Osteoblast (primary cell): ENCODE measurements at regions not wholly inside any gene's neighbourhood (a gene's known extent, or its start where the extent isn't known, plus 50 kb on each side); places are given as distances from the start of the nearest gene placed in this dataset.

ENCODE experiments used
- DNase-seq: peaks from one replicate; pipeline ENCODE4 v3.0.0; 2011; ENCODE audit warnings: low spot score, mixed read lengths; ENCODE audit not compliant: insufficient read length; ENCODE audit errors: missing footprints
- H2AFZ ChIP-seq: 2 replicates; pipeline ENCODE4 v1.6.0; 2011; ENCODE audit warnings: mild to moderate bottlenecking, low read length
- H3K27ac ChIP-seq: 2 replicates; pipeline ENCODE4 v1.5.1; 2011; ENCODE audit warnings: mild to moderate bottlenecking, low read depth, low read length, moderate library complexity
- H3K27me3 ChIP-seq: 2 replicates; pipeline ENCODE4 v1.6.0; 2012; ENCODE audit warnings: mild to moderate bottlenecking, control low read depth, inconsistent platforms, low read length, moderate library complexity; ENCODE audit not compliant: insufficient read depth
- H3K36me3 ChIP-seq: 2 replicates; pipeline ENCODE4 v1.5.1; 2011; ENCODE audit warnings: mild to moderate bottlenecking, low read length, control low read depth, moderate library complexity; ENCODE audit not compliant: insufficient read depth
- H3K4me1 ChIP-seq: 2 replicates; pipeline ENCODE4 v1.5.1; 2011; ENCODE audit warnings: mild to moderate bottlenecking, low read length, control low read depth, moderate library complexity; ENCODE audit not compliant: insufficient read depth
- H3K4me2 ChIP-seq: 2 replicates; pipeline ENCODE4 v1.6.0; 2011; ENCODE audit warnings: mild to moderate bottlenecking, low read length; ENCODE audit not compliant: insufficient read depth
- H3K4me3 ChIP-seq: fragments of 200-600 bp; sonication (generic); 3 replicates; pipeline ENCODE4 v1.5.1; 2012; ENCODE audit warnings: mild to moderate bottlenecking, low read length, inconsistent platforms; ENCODE audit not compliant: insufficient read depth
- H3K79me2 ChIP-seq: 2 replicates; pipeline ENCODE4 v1.6.0; 2012; ENCODE audit warnings: mild to moderate bottlenecking, low read length, control low read depth, inconsistent platforms; ENCODE audit not compliant: insufficient read depth
- H3K9me3 ChIP-seq: 2 replicates; pipeline ENCODE4 v1.5.1; 2011; ENCODE audit warnings: low read depth, low read length, control low read depth
- H4K20me1 ChIP-seq: 2 replicates; pipeline ENCODE4 v1.6.0; 2012; ENCODE audit warnings: mild to moderate bottlenecking, low read length, control low read depth; ENCODE audit not compliant: insufficient read depth
- CTCF ChIP-seq: IDR thresholded peaks from 2 replicates; pipeline ENCODE4 v1.5.1; 2011; ENCODE audit warnings: mild to moderate bottlenecking, low read depth, low read length, moderate library complexity; ENCODE audit errors: extremely low read depth

GRCh38 chr1:199151634-199152425, 513.0 kb downstream of the PTPRC start:
- no peak overlapping the region for H2AFZ ChIP-seq
- no peak overlapping the region for H3K4me3 ChIP-seq
- H3K36me3 ChIP-seq, result no peaks in the 10 kb centered on the region
- H4K20me1 ChIP-seq, result no peaks in the 10 kb centered on the region
- H3K27me3 ChIP-seq, result no peaks in the 10 kb centered on the region
- H3K9me3 ChIP-seq, result no peaks in the 10 kb centered on the region
- no peak for DNase-seq
- H3K27ac ChIP-seq, result no peak overlapping the region
- H3K4me1 ChIP-seq, result no peaks in the 10 kb centered on the region
- H3K4me2 ChIP-seq, result no peak overlapping the region
- H3K79me2 ChIP-seq, result no peaks in the 10 kb centered on the region
- TF ChIP-seq CTCF, result no peak

GRCh38 chr1:199152676-199153075, 513.8 kb downstream of the PTPRC start:
- no peak overlapping the region for H3K27ac ChIP-seq
- H3K9me3 ChIP-seq, result no peaks in the 10 kb centered on the region
- H3K27me3 ChIP-seq, result no peaks in the 10 kb centered on the region
- no peaks in the 10 kb centered on the region for H4K20me1 ChIP-seq
- DNase-seq, result no peak
- no peak overlapping the region for H3K4me3 ChIP-seq
- no peak overlapping the region for H2AFZ ChIP-seq
- no peaks in the 10 kb centered on the region for H3K4me1 ChIP-seq
- no peak for TF ChIP-seq CTCF
- H3K36me3 ChIP-seq, result no peaks in the 10 kb centered on the region
- H3K4me2 ChIP-seq, result no peak overlapping the region
- H3K79me2 ChIP-seq, result no peaks in the 10 kb centered on the region

- Histone ChIP-seq H3K27me3 (no peaks in the 10 kb centered on the region), H3K27ac (no peak overlapping the region), H3K9me3 (no peaks in the 10 kb centered on the region), H2AFZ (no peak overlapping the region), H3K4me2 (no peak overlapping the region), H3K4me1 (no peaks in the 10 kb centered on the region), H3K79me2 (no peaks in the 10 kb centered on the region), H3K36me3 (no peaks in the 10 kb centered on the region), H4K20me1 (no peaks in the 10 kb centered on the region), H3K4me3 (no peak overlapping the region)
- no peak for TF ChIP-seq CTCF
- no peak for DNase-seq
Observed at GRCh38 chr1:199155166-199156019, 516.6 kb downstream of the PTPRC start.

GRCh38 chr1:199157494-199157893, 518.7 kb downstream of the PTPRC start:
- Histone ChIP-seq H3K9me3 (no peaks in the 10 kb centered on the region), H2AFZ (no peak overlapping the region), H3K27me3 (no peaks in the 10 kb centered on the region), H3K79me2 (no peaks in the 10 kb centered on the region), H4K20me1 (no peaks in the 10 kb centered on the region), H3K36me3 (no peaks in the 10 kb centered on the region), H3K27ac (no peak overlapping the region), H3K4me2 (no peak overlapping the region), H3K4me1 (no peaks in the 10 kb centered on the region), H3K4me3 (no peak overlapping the region)
- DNase-seq, result no peak
- TF ChIP-seq CTCF, result no peak
